K562 (cell line): ENCODE measurements at regions not wholly inside any gene's neighbourhood (a gene's known extent, or its start where the extent isn't known, plus 50 kb on each side); places are given as distances from the start of the nearest gene placed in this dataset.

Source experiments
- CTCF ChIP-seq, 3 experiments: IDR thresholded peaks in 2 of 3; conservative IDR thresholded peaks in 1 of 3; 2 replicates each; pipeline ENCODE4 v1.5.1; 2011 to 2012; ENCODE audit warnings: low read length in 3 of 3, mild to moderate bottlenecking in 3 of 3, control low read depth in 2 of 3, improper control_type of control experiment in 1 of 3, inconsistent platforms in 1 of 3, low read depth in 1 of 3, mixed read lengths in 1 of 3, moderate library complexity in 1 of 3; ENCODE audit not compliant: insufficient read depth in 2 of 3
- FOXJ3 ChIP-seq: sonication (generic); formaldehyde crosslinking; IDR thresholded peaks from 2 replicates; pipeline ENCODE4 v1.4.0; 2020; ENCODE audit warnings: mild to moderate bottlenecking, missing genetic modification reagents
- FOXK1 ChIP-seq: sonication (generic); formaldehyde crosslinking; IDR thresholded peaks from 2 replicates; pipeline ENCODE4 v1.8.0; 2022; ENCODE audit warnings: missing genetic modification reagents, mild to moderate bottlenecking, borderline replicate concordance
- TAF1 ChIP-seq: IDR thresholded peaks from 2 replicates; pipeline ENCODE4 v1.6.1; 2011; ENCODE audit warnings: mild to moderate bottlenecking, low read length, moderate library complexity; ENCODE audit not compliant: insufficient read depth, control insufficient read depth, severe bottlenecking; ENCODE audit errors: extremely low read depth
- ZBTB40 ChIP-seq, 2 experiments: fragments of 450-650 bp in 1 of 2; sonication (generic) in 1 of 2; formaldehyde crosslinking in 1 of 2; IDR thresholded peaks; 2 replicates each; pipeline versions ENCODE4 v1.7.1 to v1.9.0; 2016 to 2022; ENCODE audit warnings: inconsistent platforms in 1 of 2, mild to moderate bottlenecking in 1 of 2, missing genetic modification reagents in 1 of 2

GRCh38 chr10:63057509-63057908, 75.6 kb upstream of the NRBF2 start:
- TF ChIP-seq FOXK1 (CRISPR knock-in tag), result no peak
- no peak for TF ChIP-seq ZBTB40 (IDR thresholded peaks at IDR 0.05)
- TF ChIP-seq ZBTB40 (CRISPR knock-in tag; IDR thresholded peaks at IDR 0.05), result no peak
- TF ChIP-seq CTCF (IDR thresholded peaks at IDR 0.05 in 2 of 3, conservative IDR thresholded peaks at IDR 0.05 in 1 of 3; ENCODE audit: insufficient read depth in 2 of 3, low read depth in 1 of 3, low read length in 3 of 3), result no peak
- no peak for TF ChIP-seq TAF1
- TF ChIP-seq FOXJ3 (CRISPR knock-in tag), result no peak
